ENCODE measurements at regions not wholly inside any gene's neighbourhood (a gene's known extent, or its start where the extent isn't known, plus 50 kb on each side); places are given as distances from the start of the nearest gene placed in this dataset.

GRCh38 chr2:189274361-189274760 is 94.8 kb upstream of the COL5A2 start:
- H3K36me3 ChIP-seq (ENCODE audit: control insufficient read depth in 2 of 2, insufficient read depth in 2 of 2, low read length in 1 of 2) = no peaks in the 10 kb centered on the region
- BruUV-seq (replicated peaks) = no TSS peak
- ChIA-PET RAD21 (ENCODE audit: unreplicated experiment) (interaction anchor here (1.5 kb wide), 1 partner anchor 14 kb away, joined by 4 read pairs; no protein-coding TSS in a partner anchor), CTCF (no interaction called here), POLR2A (no interaction called here), SMC1A (ENCODE audit: uncharacterized antibody, unreplicated experiment) (interaction anchor here (1.3 to 2.0 kb wide), 2 partner anchors 41 to 180 kb away, joined by 4 to 5 read pairs; no protein-coding TSS in a partner anchor)
- ATAC-seq (no peak), FAIRE-seq (no peak), DNase-seq (ENCODE audit: low read depth, low spot score) (no peak)
- no peak overlapping the region for H3K4me2 ChIP-seq (ENCODE audit: control insufficient read depth, insufficient read depth)
- H3K27me3 ChIP-seq (replicated peaks in 1 of 2; ENCODE audit: control insufficient read depth in 2 of 2, insufficient read depth in 2 of 2, low read length in 1 of 2) = no peaks in the 10 kb centered on the region
- no peak overlapping the region for H3K9ac ChIP-seq (ENCODE audit: control insufficient read depth, insufficient read depth, low read length)
- in situ Hi-C loops (cut with MboI) (no loop called here), intact Hi-C loops (cut with micrococcal nuclease; ENCODE audit: unreplicated experiment) (no loop called here)
- H3K9me3 ChIP-seq (replicated peaks; ENCODE audit: control insufficient read depth, insufficient read depth, low read length) = no peaks in the 10 kb centered on the region
- H4K20me1 ChIP-seq (ENCODE audit: control insufficient read depth, insufficient read depth) = no peaks in the 10 kb centered on the region
- H2AFZ ChIP-seq (ENCODE audit: control insufficient read depth, low read depth, low read length) = no peak overlapping the region
- H3K4me3 ChIP-seq = no peak overlapping the region
- H3K4me1 ChIP-seq (ENCODE audit: control insufficient read depth, insufficient read depth, low read length) = no peaks in the 10 kb centered on the region
- no peak overlapping the region for H3K27ac ChIP-seq (ENCODE audit: control insufficient read depth, insufficient read depth)
- H3K79me2 ChIP-seq (ENCODE audit: control insufficient read depth, insufficient read depth, low read length) = no peaks in the 10 kb centered on the region
- TF ChIP-seq ZNF274 (IDR thresholded peaks at IDR 0.05; ENCODE audit: insufficient read depth, insufficient read length) = no peak
- no peak for TF ChIP-seq HDGF (IDR thresholded peaks at IDR 0.05)
- no peak for TF ChIP-seq USF2 (IDR thresholded peaks at IDR 0.05; ENCODE audit: borderline replicate concordance, low read depth, low read length)
- TF ChIP-seq, protein P1, sequence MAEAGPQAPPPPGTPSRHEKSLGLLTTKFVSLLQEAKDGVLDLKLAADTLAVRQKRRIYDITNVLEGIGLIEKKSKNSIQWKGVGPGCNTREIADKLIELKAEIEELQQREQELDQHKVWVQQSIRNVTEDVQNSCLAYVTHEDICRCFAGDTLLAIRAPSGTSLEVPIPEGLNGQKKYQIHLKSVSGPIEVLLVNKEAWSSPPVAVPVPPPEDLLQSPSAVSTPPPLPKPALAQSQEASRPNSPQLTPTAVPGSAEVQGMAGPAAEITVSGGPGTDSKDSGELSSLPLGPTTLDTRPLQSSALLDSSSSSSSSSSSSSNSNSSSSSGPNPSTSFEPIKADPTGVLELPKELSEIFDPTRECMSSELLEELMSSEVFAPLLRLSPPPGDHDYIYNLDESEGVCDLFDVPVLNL (IDR thresholded peaks at IDR 0.05; ENCODE audit: low read depth, low read length) = no peak
- TF ChIP-seq ZNF24 (IDR thresholded peaks at IDR 0.05) = no peak
- no peak for TF ChIP-seq PBX3 (IDR thresholded peaks at IDR 0.05; ENCODE audit: insufficient replicate concordance, low read depth, low read length)
- TF ChIP-seq RCOR1 (conservative IDR thresholded peaks at IDR 0.05; ENCODE audit: low read depth, low read length) = no peak
- TF ChIP-seq, protein P2, sequence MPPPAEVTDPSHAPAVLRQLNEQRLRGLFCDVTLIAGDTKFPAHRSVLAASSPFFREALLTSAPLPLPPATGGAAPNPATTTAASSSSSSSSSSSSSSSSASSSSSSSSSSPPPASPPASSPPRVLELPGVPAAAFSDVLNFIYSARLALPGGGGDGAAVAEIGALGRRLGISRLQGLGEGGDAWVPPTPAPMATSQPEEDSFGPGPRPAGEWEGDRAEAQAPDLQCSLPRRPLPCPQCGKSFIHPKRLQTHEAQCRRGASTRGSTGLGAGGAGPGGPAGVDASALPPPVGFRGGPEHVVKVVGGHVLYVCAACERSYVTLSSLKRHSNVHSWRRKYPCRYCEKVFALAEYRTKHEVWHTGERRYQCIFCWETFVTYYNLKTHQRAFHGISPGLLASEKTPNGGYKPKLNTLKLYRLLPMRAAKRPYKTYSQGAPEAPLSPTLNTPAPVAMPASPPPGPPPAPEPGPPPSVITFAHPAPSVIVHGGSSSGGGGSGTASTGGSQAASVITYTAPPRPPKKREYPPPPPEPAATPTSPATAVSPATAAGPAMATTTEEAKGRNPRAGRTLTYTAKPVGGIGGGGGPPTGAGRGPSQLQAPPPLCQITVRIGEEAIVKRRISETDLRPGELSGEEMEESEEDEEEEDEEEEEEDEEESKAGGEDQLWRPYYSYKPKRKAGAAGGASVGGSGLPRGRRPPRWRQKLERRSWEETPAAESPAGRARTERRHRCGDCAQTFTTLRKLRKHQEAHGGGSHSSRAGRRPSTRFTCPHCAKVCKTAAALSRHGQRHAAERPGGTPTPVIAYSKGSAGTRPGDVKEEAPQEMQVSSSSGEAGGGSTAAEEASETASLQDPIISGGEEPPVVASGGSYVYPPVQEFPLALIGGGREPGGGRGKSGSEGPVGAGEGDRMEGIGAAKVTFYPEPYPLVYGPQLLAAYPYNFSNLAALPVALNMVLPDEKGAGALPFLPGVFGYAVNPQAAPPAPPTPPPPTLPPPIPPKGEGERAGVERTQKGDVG (CRISPR knock-in tag; IDR thresholded peaks at IDR 0.05) = no peak
- TF ChIP-seq SIN3A (IDR thresholded peaks at IDR 0.05; ENCODE audit: low read depth, low read length) = no peak
- TF ChIP-seq PRDM15 (CRISPR knock-in tag; IDR thresholded peaks at IDR 0.05) = no peak
- TF ChIP-seq ZNF384 (IDR thresholded peaks at IDR 0.05; ENCODE audit: borderline replicate concordance, low read depth, low read length) = no peak
- no peak for TF ChIP-seq CBX5 (IDR thresholded peaks at IDR 0.05; ENCODE audit: low read depth)
- TF ChIP-seq, protein P3, sequence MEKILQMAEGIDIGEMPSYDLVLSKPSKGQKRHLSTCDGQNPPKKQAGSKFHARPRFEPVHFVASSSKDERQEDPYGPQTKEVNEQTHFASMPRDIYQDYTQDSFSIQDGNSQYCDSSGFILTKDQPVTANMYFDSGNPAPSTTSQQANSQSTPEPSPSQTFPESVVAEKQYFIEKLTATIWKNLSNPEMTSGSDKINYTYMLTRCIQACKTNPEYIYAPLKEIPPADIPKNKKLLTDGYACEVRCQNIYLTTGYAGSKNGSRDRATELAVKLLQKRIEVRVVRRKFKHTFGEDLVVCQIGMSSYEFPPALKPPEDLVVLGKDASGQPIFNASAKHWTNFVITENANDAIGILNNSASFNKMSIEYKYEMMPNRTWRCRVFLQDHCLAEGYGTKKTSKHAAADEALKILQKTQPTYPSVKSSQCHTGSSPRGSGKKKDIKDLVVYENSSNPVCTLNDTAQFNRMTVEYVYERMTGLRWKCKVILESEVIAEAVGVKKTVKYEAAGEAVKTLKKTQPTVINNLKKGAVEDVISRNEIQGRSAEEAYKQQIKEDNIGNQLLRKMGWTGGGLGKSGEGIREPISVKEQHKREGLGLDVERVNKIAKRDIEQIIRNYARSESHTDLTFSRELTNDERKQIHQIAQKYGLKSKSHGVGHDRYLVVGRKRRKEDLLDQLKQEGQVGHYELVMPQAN (conservative IDR thresholded peaks at IDR 0.05) = no peak

Data from GM12878 (cell line).